GM23248 (cell line): ENCODE measurements at regions not wholly inside any gene's neighbourhood (a gene's known extent, or its start where the extent isn't known, plus 50 kb on each side); places are given as distances from the start of the nearest gene placed in this dataset.

Experiments used
- DNase-seq: peaks from one replicate; pipeline ENCODE4 v3.0.0-alpha.2; 2015
- H2AFZ ChIP-seq: fragments of 200-600 bp; sonication (generic); 2 replicates; pipeline ENCODE4 v1.6.1; 2016; ENCODE audit warnings: antibody characterized with exemption
- H3F3A ChIP-seq: fragments of 200-600 bp; sonication (generic); 2 replicates; pipeline ENCODE4 v1.6.1; 2016; ENCODE audit warnings: mild to moderate bottlenecking, antibody characterized with exemption, mixed run types; ENCODE audit not compliant: insufficient read depth
- H3K27ac ChIP-seq: fragments of 200-600 bp; sonication (generic); 2 replicates; pipeline ENCODE4 v1.5.1; 2016; ENCODE audit warnings: mild to moderate bottlenecking
- H3K27me3 ChIP-seq: fragments of 200-600 bp; sonication (generic); replicated peaks from 2 replicates; pipeline ENCODE4 v1.6.1; 2016; ENCODE audit warnings: mild to moderate bottlenecking; ENCODE audit not compliant: insufficient read depth
- H3K36me3 ChIP-seq: fragments of 200-600 bp; sonication (generic); 2 replicates; pipeline ENCODE4 v1.6.1; 2016; ENCODE audit warnings: low read depth, mild to moderate bottlenecking
- H3K4me1 ChIP-seq: fragments of 200-600 bp; sonication (generic); 2 replicates; pipeline ENCODE4 v1.6.1; 2016; ENCODE audit warnings: mild to moderate bottlenecking; ENCODE audit not compliant: insufficient read depth
- H3K4me2 ChIP-seq: fragments of 200-600 bp; sonication (generic); one replicate; pipeline ENCODE4 v1.6.1; 2016; ENCODE audit warnings: mild to moderate bottlenecking; ENCODE audit not compliant: unreplicated experiment
- H3K4me3 ChIP-seq: fragments of 200-600 bp; sonication (generic); 2 replicates; pipeline ENCODE4 v1.5.1; 2016; ENCODE audit warnings: mild to moderate bottlenecking
- H3K79me2 ChIP-seq: fragments of 200-600 bp; sonication (generic); 2 replicates; pipeline ENCODE4 v1.6.1; 2016; ENCODE audit warnings: mild to moderate bottlenecking; ENCODE audit not compliant: insufficient read depth
- H3K9ac ChIP-seq: fragments of 200-600 bp; sonication (generic); 2 replicates; pipeline ENCODE4 v1.6.1; 2016; ENCODE audit warnings: mild to moderate bottlenecking
- H3K9me2 ChIP-seq: fragments of 200-600 bp; sonication (generic); 2 replicates; pipeline ENCODE4 v1.6.1; 2016; ENCODE audit warnings: mixed run types, mild to moderate bottlenecking, moderate library complexity; ENCODE audit not compliant: insufficient read depth
- H3K9me3 ChIP-seq: fragments of 200-600 bp; sonication (generic); one replicate; pipeline ENCODE4 v1.6.1; 2017; ENCODE audit warnings: low read depth
- H4K20me1 ChIP-seq: fragments of 200-600 bp; sonication (generic); 2 replicates; pipeline ENCODE4 v1.6.0; 2016; ENCODE audit not compliant: insufficient read depth
- EZH2 ChIP-seq: fragments of 200-600 bp; sonication (generic); IDR thresholded peaks from 2 replicates; pipeline ENCODE4 v1.6.1; 2018; ENCODE audit warnings: antibody characterized with exemption, mild to moderate bottlenecking; ENCODE audit not compliant: insufficient read depth, poor library complexity, severe bottlenecking
- EZH2phosphoT487 ChIP-seq: fragments of 200-600 bp; sonication (generic); IDR thresholded peaks from 2 replicates; pipeline ENCODE4 v1.6.1; 2018; ENCODE audit warnings: antibody characterized with exemption, moderate library complexity, mild to moderate bottlenecking, low read depth; ENCODE audit not compliant: insufficient read depth
- WGBS, 2 experiments: methylation state at CpG; one replicate each; pipeline ENCODE4 v1.1.6; 2015 to 2017; ENCODE audit warnings: low lambda C conversion rate in 2 of 2, low coverage in 1 of 2; ENCODE audit errors: missing lambda C conversion rate in 2 of 2; 5-methylcytosine and 5-hydroxymethylcytosine counted together
- in situ Hi-C: fragments of 300-500 bp; cut with MboI; formaldehyde crosslinking; loops from 2 replicates; pipeline ENCODE4 v1.15.0; 2020

- Histone ChIP-seq H3K4me1 (peaks cover 25% of the 10 kb centered on the region), H3F3A (no peaks in the 10 kb centered on the region), H3K79me2 (no peaks in the 10 kb centered on the region)
Observed at GRCh38 chr2:144074450-144074849, 445.5 kb downstream of the ZEB2 start.

GRCh38 chr2:144071461-144071860, 448.5 kb downstream of the ZEB2 start:
- 90 to 91% methylated on average over 4 of the region's 4 CpGs for WGBS, 2 experiments
- Histone ChIP-seq H3K9me2 (no peaks in the 10 kb centered on the region), H3K27ac (no peak overlapping the region), H4K20me1 (no peaks in the 10 kb centered on the region), H3F3A (no peaks in the 10 kb centered on the region), H3K4me1 (no peaks in the 10 kb centered on the region), H2AFZ (no peak overlapping the region), H3K4me2 (no peak overlapping the region), H3K4me3 (no peak overlapping the region), H3K79me2 (no peaks in the 10 kb centered on the region), H3K36me3 (no peaks in the 10 kb centered on the region), H3K27me3 (no peaks in the 10 kb centered on the region), H3K9me3 (no peaks in the 10 kb centered on the region), H3K9ac (no peak overlapping the region)
- in situ Hi-C loops = no loop called here
- TF ChIP-seq EZH2phosphoT487 (no peak), EZH2 (no peak)
- no peak for DNase-seq

More at GRCh38 chr2:144074450-144074849, 445.5 kb downstream of the ZEB2 start:
- WGBS, 2 experiments = 62 to 65% methylated on average over 3 of the region's 3 CpGs
- Histone ChIP-seq H3K9me3 (no peaks in the 10 kb centered on the region), H3K9me2 (no peaks in the 10 kb centered on the region), H3K36me3 (no peaks in the 10 kb centered on the region), H2AFZ (no peak overlapping the region), H3K27ac (no peak overlapping the region), H3K27me3 (no peaks in the 10 kb centered on the region), H4K20me1 (no peaks in the 10 kb centered on the region), H3K9ac (no peak overlapping the region), H3K4me2 (no peak overlapping the region), H3K4me3 (no peak overlapping the region)
- DNase-seq = no peak
- in situ Hi-C loops = no loop called here
- no peak for TF ChIP-seq EZH2phosphoT487
- no peak for TF ChIP-seq EZH2

- TF ChIP-seq EZH2phosphoT487 (no peak), EZH2 (no peak)
Observed at GRCh38 chr2:144067506-144067905, 452.4 kb downstream of the ZEB2 start.

GRCh38 chr2:144063602-144064001, 456.3 kb downstream of the ZEB2 start:
- Histone ChIP-seq H3K9me3 (no peaks in the 10 kb centered on the region), H3K9me2 (no peaks in the 10 kb centered on the region), H3K79me2 (no peaks in the 10 kb centered on the region), H3K36me3 (no peaks in the 10 kb centered on the region), H4K20me1 (no peaks in the 10 kb centered on the region), H3F3A (no peaks in the 10 kb centered on the region), H3K4me1 (no peaks in the 10 kb centered on the region), H3K27me3 (no peaks in the 10 kb centered on the region), H2AFZ (no peak overlapping the region), H3K4me3 (no peak overlapping the region), H3K9ac (no peak overlapping the region), H3K4me2 (no peak overlapping the region), H3K27ac (no peak overlapping the region)
- in situ Hi-C loops = no loop called here
- no peak for DNase-seq
- WGBS, 2 experiments = 0 to 11% methylated on average over 1 of the region's 1 CpG
- TF ChIP-seq EZH2 (no peak), EZH2phosphoT487 (no peak)

More at GRCh38 chr2:144067506-144067905, 452.4 kb downstream of the ZEB2 start:
- H3K27ac ChIP-seq = no peak overlapping the region
- H4K20me1 ChIP-seq = no peaks in the 10 kb centered on the region
- H3K4me1 ChIP-seq = no peaks in the 10 kb centered on the region
- H3K4me3 ChIP-seq = no peak overlapping the region
- no peaks in the 10 kb centered on the region for H3K36me3 ChIP-seq
- H3K27me3 ChIP-seq = no peaks in the 10 kb centered on the region
- DNase-seq = no peak
- no peak overlapping the region for H2AFZ ChIP-seq
- H3K79me2 ChIP-seq = no peaks in the 10 kb centered on the region
- WGBS, 2 experiments = 91 to 100% methylated on average over 2 of the region's 2 CpGs
- H3K9me3 ChIP-seq = no peaks in the 10 kb centered on the region
- in situ Hi-C loops = no loop called here
- no peaks in the 10 kb centered on the region for H3F3A ChIP-seq
- H3K4me2 ChIP-seq = no peak overlapping the region
- H3K9me2 ChIP-seq = no peaks in the 10 kb centered on the region
- no peak overlapping the region for H3K9ac ChIP-seq

DNA sequence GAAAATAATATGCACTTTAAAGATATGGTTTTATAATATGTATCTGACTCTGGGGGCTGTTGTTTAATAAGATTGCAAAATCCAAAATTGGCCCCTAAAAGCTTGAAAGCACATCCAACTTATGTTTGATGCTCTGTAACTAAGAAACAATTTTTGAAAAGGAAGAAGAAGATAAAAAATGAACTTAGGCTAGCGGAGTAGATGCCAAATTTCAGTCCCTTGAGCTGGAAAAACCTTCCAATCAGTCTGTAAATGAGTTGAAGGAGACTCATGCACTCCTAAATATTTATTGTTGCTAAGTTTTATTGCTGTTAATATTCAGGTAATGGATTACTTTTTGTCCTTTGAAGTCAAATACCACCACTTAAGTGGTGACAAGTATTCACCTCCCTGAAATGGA, 465.0 kb downstream of the ZEB2 start:
- no peak overlapping the region for H3K4me3 ChIP-seq
- no peak for TF ChIP-seq EZH2
- TF ChIP-seq EZH2phosphoT487 = no peak
- no peaks in the 10 kb centered on the region for H3K9me3 ChIP-seq
- no peak for DNase-seq
- 80 to 91% methylated on average over 1 of the region's 1 CpG for whole genome bisulfite sequencing, 2 experiments
- in situ Hi-C loops = no loop called here
- H3K27ac ChIP-seq = no peak overlapping the region
- no peak overlapping the region for H2AFZ ChIP-seq
- no peaks in the 10 kb centered on the region for H3K9me2 ChIP-seq
- H3K4me1 ChIP-seq = no peaks in the 10 kb centered on the region
- no peaks in the 10 kb centered on the region for H4K20me1 ChIP-seq
- H3K36me3 ChIP-seq = no peaks in the 10 kb centered on the region
- H3K79me2 ChIP-seq = no peaks in the 10 kb centered on the region
- H3F3A ChIP-seq = no peaks in the 10 kb centered on the region
- no peaks in the 10 kb centered on the region for H3K27me3 ChIP-seq
- H3K4me2 ChIP-seq = no peak overlapping the region
- no peak overlapping the region for H3K9ac ChIP-seq
